ENCODE measurements at regions not wholly inside any gene's neighbourhood (a gene's known extent, or its start where the extent isn't known, plus 50 kb on each side); places are given as distances from the start of the nearest gene placed in this dataset.

DNA sequence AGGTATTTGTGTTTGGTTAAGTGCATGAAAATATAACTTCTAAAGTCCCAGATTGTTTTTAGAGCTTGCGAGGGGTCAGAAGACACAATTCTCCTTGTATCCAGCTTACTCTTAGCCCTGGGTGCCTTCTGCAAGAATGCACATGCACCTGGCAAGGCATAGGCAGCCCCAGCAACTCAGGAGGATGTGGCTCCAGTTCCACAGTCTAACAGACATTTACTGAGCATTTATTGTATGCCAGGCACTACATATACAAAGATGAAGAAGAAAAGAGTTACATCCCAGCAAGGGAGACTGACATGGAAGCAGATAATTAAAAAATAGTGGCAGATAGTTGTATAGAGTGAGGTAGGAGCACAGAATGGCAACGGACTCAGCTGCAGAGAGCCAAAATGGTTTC is 101.1 kb upstream of the FRY start:
- no peak for DNase-seq

DNA sequence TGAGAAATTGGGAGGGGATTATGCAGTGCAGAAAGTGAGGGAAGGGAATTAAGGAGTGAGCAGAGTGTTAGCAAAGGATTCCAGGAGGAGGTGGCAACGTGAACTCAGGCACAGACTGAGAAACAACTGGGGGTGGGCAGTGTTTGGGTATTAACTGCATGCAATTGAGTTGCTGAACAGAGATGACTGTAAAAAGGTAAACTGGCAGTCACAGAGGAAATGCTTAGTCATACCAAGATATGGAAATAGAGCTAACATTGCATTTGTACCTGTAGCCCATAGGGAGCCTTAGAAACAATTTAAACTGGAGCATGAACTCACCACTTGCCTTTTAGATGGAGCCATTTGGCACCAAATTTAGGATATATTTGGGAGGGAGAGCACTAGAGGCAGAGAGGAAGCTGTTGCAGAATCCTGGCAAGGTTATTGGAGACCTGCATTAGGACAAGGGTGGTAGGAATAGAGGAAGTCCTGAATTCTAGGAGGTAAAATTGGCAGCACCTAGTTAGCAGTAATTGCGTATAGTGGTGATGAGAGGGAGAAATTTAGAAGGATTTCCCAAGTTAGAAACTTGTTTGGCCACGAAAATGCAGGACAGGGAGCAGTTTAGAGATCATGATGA is 100.6 kb upstream of the FRY start:
- peak; percentile 6 for DNase-seq

DNA sequence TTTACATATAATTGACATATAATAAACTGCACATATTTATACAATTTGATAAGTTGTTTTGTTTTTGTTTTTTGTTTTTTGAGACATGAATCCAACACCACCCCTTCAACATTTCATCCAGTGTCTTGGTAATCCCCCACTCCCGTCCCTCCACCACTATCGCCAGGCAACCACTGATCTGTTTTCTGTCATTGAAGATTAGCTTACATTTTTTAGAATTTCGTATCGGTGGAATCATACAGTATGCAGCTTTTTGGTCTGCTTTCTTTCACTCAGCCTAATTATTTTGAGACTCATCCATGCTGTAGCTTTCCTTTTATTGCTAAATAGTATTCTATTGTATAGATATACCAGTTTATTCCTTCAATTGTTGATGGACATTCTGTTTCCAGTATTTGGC is 94.1 kb upstream of the FRY start:
- no peak for DNase-seq

DNA sequence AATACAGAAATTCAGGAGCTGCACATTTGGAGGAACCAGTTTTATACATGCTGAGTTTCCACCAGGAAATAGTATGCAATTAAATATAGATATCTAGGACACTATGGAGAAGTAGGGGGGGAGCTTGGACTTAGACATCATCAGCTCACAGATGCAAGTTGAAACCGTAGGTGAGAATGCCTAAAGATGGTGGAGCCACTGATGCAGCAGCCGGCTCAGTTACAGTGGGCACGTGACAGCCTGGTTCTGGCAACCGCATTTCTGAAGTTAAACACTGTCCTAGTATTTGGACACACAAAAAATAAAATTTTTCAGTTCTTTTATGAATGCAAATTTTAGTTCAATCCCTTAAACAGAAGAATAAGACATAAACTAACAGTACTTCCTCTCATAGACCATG is 91.5 kb upstream of the FRY start:
- DNase-seq, result no peak

DNA sequence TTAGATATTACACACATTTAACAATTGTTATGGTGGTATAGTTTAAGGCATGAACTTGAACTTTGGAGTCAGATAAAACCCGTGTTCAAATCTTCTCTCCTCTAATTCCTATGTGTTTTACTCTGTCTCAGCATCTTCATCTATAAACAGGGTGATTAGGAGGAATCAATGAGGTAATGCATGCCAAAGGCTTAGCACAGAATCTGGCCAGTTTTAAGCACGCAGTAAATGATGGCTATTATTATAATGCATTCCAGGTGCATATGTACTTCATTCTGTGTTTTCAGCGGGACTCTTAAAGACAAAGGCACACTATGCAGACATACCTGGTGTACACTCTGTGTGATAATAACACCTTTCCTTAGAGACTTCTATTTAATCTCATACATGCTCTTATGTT is 88.0 kb upstream of the FRY start:
- no peak for DNase-seq

DNA sequence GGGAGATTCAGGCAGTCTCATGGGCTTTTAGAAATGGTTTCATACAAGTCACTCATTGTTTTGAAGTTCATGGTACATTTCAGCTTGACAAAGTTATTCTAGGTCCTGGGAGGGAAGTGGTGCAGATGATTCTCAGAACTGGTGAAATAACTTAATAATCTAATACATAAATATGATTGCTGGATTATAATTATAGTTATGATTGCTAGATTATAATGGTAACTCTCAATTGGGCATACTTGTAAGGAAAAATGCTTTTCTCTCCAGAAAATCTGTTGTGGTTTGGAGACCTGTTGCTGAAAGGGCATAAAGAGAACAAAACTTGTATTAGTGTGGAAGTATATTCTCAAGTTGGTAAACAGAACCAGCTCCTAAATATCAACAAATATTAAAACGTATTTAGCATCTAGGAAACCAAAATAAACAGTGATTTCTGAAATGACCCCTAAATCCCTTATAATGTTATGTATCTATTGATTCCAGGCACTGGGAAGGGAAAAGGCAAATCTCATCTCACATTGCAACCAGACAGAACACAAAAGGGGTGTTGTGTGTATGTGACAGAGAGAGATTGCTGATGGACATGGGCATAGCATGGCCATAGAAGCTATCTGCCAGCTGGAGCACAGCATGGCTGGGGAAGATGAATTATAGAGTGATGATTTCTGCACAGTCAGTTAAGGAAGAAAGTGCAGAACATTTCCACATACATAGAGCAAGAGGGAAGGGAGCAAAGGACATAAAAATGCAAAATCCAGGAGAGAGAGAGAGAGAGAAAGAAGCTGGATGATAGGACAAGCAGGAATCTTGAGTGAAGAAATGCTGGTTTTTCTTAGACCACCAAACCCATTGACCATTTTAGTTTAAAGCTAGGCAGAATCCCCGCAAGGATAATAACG is 87.1 kb upstream of the FRY start:
- no peak for DNase-seq

DNA sequence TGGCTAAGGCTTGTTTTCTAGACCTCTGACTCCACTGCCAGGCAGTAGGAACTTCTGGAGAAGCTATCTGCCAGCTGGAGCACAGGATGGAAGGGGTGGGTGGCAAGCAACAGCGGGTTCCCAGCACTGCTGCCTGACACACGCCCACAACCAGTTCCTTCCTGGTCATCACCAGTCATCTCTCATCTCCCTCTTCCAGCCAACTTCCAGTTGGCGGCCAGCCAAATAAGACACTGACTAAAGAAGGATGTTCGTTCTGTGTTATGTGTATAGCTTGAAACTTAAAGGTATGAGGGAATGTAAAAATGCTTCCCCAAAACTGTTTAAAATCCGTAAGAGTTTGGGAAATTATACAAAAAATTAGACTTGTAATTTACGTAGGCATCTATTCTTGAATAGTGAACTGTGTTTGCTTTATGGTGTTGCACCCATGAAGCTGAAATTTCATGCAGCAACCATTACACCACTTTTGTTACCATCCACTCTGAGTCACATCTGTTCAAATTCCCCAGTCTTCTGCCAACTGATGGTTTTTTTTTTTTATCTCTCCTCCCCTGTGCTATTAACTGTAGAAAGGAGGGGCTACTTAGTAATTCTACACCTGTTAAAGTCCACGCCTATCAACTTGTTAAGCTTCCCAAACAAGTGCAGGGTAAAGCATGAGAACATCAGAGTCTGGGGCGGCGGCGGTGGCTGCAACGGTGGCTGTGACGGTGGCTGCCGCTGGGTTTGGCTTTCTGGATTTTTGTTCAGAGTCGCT is 86.2 kb upstream of the FRY start:
- DNase-seq, result peak; percentile 63

DNA sequence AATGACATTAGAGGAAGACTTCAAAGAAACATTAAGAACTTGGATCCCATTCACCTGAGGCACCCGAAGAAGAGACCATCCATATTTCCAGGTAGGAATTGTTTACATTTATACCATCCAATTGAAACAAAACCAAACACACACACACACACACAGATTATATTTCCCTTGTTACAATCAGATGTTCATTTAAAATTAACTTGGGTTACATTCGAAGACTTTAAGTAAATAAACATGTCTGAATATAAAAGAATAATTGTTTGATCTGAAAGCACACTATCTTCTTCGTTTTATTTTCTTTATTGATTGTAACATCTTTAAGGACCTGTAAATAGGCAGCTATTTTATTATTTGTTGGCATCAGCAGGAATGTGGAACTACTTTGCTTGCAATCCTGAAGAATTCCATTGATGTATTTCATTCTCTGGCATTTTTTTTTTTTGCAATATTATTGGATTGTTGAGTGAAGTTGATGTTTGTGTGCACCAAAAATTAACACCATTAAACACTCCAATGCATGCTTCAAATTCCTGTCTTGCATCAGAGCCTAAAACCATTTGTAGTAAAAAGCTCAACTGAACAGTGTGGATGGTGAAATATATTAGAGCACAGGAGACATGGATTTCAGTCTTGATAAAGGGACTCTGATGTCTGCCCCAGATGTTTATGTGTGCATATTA is 85.3 kb upstream of the FRY start:
- no peak for DNase-seq

DNA sequence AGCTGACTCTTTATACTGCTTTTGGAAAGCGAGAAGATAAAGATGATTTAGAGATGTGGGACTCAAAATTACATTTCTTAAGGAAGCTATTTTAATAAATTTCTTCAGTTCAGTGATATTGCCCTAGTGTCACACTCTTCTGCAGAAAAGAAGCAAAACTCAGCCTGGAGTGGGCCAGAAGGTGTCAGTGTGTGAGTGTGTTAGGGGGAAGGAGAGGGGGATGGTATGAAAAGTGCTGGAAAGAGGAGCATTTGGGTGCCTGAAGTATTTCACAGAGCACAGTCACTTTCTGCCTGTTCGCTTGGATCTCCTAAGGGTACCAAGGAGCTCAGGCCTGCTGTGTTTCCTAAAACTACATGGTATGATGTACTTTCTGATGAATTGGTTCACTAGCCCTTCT is 84.5 kb upstream of the FRY start:
- DNase-seq, result no peak

DNA sequence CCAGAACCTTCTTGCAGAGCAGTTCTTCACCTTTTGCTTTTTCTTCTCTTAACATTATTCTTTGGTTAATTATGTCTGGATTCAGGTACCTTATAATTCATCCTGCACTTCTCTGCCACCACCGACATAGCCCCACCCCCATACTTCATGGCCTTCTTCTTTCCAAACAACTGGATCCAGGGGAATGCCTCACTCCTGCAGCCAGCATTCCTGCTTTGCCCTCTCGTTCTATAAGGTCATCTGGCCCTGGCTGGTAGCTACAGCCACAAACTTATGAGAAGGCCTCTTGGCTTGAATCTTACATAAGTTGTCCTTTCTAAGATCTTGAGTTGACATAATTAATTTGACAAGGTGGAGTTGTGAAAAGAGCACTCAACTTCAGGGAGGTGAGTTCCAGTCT is 84.1 kb upstream of the FRY start:
- DNase-seq, result no peak

DNA sequence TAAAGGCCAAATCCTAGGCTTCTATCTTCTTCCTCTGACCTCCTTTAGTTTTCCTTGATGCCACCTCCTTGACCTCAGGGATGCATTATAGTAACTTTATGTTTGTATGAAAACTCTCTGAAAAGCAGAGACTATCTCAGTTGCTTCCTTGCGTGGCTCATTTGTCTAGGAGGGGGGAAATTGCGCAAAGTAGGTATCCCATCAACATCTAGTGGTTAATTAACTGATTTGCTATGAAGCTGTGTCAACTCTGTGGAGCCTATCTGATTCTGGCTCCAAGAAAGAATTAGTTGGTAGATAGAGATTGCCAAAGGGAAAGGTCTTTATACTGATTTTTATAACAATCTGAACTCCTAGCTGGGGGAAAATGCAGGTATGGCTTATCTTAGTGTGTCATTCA is 82.1 kb upstream of the FRY start:
- DNase-seq, result no peak

DNA sequence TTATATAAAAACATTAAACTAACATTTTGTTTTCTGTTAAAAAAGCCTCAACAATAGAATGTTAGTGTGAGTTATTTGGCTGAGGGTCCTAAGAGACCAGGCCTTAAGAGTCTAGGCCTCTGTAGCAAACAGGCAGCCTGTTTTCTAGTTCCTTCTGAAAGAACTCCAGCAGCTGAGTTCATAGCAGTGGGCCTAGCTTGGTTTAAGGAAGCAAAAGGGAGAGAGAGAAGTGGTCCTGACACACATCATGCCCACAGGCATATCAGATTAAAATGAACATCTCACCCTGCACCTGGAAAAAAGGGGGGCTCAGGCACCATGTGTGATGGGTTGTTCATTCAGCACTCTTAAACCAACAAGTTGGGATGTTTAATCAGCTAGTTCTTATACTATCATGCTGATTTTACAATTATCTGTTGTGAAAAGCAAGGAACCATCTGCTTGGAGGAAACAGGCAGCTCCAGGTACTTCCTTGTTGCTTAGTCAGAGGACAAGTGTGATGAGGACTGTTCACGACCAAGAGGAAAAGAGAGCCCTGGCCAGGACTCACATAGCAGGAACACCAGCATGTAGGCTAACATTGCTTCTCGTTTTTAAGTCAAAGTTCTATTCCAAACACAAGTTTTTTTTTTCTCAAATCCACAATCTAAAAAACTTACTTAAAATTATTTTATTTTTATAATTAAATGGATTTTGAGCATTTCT is 81.3 kb upstream of the FRY start:
- no peak for DNase-seq

DNA sequence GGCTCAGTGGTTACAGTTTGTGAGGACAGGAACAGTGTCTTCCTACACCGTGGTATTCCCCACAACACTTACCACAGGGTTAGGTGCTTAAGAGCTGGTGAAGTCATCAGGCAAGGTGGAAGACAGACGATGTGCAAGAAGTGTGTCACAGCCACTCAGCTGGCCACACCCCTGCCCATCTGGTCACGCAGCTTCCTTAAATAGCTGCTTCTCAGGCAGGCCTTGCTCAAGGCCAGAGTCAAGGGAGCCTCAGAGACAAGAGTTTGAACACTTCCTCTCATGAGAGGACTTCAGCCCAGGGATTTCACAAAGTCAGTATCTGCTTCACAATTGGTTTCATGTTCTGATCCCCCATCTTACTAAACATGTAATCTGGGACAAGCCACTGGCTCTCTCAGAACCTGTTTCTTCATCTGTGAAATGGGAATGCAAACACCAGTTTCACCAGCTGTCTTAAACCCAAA is 80.3 kb upstream of the FRY start:
- no peak for DNase-seq

DNA sequence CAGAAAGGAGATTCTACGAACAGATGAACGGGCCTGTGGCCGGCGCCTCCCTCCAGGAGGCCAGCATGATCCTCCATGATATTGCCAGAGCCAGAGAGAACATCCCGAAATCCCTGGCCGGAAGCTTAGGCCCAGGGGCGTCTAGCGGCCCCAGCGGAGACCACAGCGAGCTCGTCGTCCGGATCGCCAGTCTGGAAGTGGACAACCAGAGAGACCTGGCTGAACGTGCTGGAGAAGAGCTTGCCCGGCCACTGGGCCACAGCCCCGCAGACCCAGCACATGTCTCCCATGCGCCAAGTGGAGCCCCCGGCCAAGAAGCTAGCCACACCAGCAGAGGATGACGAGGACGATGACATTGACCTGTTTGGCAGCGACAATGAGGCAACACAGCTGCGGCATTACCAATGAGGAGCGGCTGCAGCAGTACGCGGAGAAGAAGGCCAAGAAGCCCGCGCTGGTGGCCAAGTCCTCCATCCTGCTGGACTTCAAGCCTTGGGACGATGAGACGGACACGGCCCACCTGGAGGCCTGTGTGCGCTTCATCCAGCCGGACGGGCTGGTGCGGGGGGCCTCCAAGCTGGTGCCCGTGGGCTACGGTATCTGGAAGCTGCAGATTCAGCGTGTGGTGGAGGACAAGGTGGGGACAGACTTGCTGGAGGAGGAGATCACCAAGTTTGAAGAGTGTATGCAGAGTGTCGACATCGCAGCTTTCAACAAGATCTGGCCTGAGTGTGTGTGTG is 78.8 kb upstream of the FRY start:
- DNase-seq, result no peak

DNA sequence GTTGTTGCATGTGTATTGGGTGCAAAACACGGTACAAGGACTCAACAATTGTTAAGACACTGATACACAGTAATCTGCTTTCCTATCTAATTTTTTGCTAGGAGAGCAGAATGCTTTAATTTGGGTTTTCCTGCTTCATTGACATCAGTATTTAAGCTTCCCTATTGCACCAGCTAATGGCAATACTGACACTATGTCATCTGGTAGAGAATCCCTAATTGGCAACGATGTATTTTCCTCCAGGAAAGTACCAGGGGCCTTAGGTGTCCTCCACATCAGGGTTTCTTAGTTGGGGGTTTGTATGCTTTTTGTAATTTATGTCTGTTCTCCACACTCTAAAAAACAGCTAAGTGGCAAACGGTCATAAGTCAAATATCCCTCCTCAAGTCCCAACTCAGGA is 76.5 kb upstream of the FRY start:
- DNase-seq, result no peak

DNA sequence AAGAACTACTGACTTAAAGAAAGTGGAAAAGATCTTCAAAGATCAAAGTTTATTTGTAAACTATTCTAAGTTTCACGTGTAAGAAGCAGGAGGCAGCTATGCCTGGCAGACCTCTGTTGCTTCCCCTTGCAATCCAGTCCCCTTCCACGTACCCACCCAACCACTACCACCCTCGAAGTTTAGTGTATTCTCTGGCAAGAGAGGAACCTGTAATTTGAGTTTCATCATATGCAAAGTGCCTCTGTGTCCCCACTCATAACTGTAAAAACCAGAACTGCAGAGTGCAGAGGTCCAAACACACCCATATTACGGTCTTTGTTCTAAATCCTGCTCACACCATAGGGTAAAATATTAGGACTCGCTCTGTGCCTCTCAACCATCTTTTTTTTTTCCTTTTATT is 75.8 kb upstream of the FRY start:
- no peak for DNase-seq

DNA sequence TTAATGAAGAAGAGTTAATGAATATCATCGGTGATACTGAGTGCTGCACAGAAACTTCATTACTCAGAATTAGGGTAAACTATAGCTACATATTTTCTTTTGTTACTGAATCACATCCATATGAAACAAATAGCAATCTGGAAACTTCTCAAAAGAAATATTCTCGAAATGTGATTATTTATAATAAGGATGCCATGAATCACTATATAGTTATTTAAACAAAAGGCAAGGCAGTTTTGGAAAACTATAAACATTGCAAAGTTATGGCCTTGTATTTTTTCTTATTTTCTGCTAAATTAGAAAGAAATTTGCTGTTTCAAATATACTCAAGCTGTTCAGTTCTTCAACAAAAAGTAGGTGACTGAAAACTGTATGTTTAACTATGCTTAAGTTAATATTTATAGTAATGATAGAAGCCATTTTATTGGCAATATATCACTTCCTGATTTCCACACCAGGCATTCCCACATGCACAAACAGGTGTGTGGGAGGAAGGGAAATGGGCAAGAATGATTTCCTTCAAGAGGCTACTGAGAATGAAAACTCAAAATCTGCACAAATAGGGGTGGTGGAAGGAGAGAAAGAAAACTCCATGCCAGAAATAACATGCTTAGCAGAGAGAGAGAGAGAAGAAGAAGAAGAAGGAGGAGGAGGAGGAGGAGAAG is 74.5 kb upstream of the FRY start:
- no peak for DNase-seq

DNA sequence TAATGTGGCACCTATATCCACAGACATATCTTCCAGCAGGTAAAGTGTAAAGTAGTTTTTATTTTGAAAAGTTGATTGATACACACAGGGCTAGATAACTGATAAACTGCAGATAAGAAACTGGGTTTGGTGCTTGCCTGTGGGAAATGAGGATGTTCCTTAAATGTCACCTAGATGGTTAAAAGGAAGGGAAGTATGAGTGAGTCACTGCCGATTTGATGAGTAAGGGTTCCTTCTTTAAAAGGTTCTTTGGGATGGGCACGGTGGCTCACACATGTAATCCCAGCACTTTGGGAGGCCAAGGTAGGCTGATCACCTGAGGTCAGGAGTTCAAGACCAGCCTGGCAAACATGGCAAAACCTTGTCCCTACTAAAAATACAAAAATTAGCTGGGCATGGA is 73.8 kb upstream of the FRY start:
- DNase-seq, result no peak

DNA sequence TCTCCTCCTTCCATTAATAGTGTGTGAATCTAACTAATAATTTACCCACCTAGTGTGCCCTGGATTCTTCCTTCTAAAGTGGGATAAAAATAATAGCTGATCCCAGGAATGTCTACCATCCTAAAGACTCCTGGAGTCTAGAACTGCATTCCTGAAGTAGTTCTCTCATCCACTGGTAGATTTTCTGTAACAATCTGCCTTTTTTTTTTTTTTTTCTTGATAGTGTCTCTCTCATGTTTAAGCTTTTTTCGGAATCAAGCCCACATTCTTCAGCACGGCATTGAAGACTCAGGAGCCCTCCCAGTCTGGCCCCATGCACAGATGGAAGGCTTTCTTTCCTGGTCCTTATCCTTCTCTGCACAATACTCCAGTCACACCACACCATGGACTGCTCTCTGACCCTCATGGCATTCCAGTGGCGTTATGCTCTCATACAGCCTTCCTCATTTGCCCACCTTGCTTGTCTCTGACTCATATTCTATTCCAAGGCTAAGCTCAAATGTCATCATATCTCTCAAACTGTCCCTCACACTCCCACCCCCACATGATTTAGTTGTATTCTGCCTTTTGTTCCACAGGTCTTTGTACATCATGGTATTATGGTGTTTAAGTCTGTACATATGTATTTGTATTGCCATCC is 68.7 kb upstream of the FRY start:
- DNase-seq, result peak; percentile 20

DNA sequence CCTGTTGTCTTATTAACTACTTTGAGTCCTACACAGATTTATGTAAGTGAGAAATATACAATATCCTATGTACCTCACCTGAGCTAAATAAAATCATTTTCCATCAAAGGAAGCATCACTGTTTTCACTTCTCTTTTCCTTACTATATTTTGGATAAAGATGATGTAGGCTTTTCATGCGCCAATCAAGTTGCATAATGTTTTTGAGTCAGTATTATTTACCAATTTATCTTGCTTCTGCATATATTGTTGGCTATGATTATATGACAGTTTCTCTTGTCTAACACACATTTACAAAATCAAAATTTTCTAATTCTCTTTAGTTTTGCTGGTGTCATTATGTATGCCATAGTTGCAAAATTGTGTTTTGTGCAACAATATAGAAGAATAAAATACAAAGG is 67.9 kb upstream of the FRY start:
- DNase-seq, result no peak

DNA sequence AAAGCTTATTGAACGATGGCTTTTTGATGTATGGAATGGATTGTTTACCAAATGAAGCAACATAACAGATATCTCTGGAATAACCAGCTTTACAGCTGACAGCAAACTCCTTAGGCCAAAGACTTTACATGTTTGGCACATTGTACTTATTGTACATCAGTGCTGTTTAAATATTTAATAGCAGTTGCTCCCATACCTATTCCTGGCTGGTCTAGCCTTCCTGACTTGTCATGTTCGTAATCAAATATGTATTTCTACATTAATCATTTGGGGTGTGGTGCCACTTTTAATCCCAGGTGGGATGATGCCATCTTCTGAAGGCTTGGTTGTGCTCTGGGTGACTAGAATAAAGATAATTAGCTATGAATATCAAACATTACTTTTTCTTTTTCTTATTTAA is 67.4 kb upstream of the FRY start:
- DNase-seq, result no peak
